ENCODE measurements at regions not wholly inside any gene's neighbourhood (a gene's known extent, or its start where the extent isn't known, plus 50 kb on each side); places are given as distances from the start of the nearest gene placed in this dataset.

DNA sequence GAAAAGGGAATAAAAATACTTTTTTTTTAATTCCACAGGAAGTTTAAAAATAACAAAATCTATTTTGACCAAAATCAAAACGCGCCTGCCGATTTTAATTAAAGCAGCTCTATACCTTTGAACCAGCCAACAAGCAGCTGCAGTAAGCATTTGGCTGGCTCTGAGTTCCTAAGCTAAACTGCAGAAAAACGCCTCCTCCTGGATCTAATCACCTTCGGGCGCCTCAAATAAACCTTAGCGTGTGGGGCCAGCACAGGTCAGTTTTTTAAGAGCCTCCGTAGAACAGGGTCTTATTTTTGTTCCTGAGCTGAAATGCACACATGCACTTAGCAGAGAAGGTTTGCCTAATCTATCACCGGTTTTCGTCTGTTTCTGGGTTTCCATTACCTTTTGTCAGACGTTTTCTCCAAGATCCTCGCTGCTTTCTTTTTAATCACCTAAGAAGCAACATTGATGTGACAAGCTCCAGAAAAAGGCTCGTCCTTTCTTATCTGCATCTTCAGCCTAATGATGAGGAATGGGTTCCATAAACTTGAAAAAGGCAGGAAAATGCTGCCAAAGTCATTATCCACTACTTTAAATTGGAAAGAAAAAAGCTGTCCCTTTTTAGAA, 64.7 kb upstream of the HNRNPA3 start:
- no peaks in the 10 kb centered on the region for H3F3A ChIP-seq (ENCODE audit: low read length, unreplicated experiment)
- H3K27me3 ChIP-seq (ENCODE audit: low read length): peaks cover 46% of the 10 kb centered on the region
- no peak overlapping the region for H3K9ac ChIP-seq (ENCODE audit: low read length)
- H3K4me1 ChIP-seq (ENCODE audit: insufficient read depth, low read length): peaks cover 9% of the 10 kb centered on the region; the same call in 1 of the 2 replicates
- DNase-seq (peak; percentile 10), ATAC-seq (no peak)
- TF ChIP-seq EZH2 (IDR thresholded peaks at IDR 0.05; ENCODE audit: low read length, unreplicated experiment): no peak
- no peak for TF ChIP-seq CTCF (conservative IDR thresholded peaks at IDR 0.05; ENCODE audit: low read depth, low read length)
- TF ChIP-seq EZH2phosphoT487 (IDR thresholded peaks at IDR 0.05; ENCODE audit: borderline replicate concordance, low read length): no peak
- H2AFZ ChIP-seq (ENCODE audit: low read length): peak overlapping the region; percentile 81; the same call in 1 of the 2 replicates
- no peaks in the 10 kb centered on the region for H3K79me2 ChIP-seq (ENCODE audit: low read length)
- no peaks in the 10 kb centered on the region for H4K20me1 ChIP-seq (ENCODE audit: low read length)
- POLR2A ChIA-PET (ENCODE audit: unreplicated experiment): interaction anchor here (0.6 kb wide), 1 partner anchor 1006 kb away, joined by 5 read pairs; no protein-coding TSS in a partner anchor
- BruUV-seq (replicated peaks): no TSS peak
- H3K9me2 ChIP-seq (replicated peaks; ENCODE audit: low read length): no peaks in the 10 kb centered on the region
- no peak overlapping the region for H3K27ac ChIP-seq (ENCODE audit: low read length)
- peak overlapping the region; percentile 89 for H3K4me2 ChIP-seq (ENCODE audit: low read length)
- CTCF ChIA-PET: interaction anchor here (0.6 to 1.3 kb wide), 4 partner anchors 169 to 1051 kb away, joined by 3 to 8 read pairs (median 4); no protein-coding TSS in a partner anchor
- H3K9me3 ChIP-seq (ENCODE audit: low read length): no peaks in the 10 kb centered on the region
- no peaks in the 10 kb centered on the region for H3K36me3 ChIP-seq (ENCODE audit: low read depth, low read length)
- intact Hi-C loops (cut with micrococcal nuclease): loop anchor here (1.0 to 10.0 kb wide), 8 partner anchors 123 to 1036 kb away; no protein-coding TSS in a partner anchor
- peak overlapping the region; percentile 62 for H3K4me3 ChIP-seq (ENCODE audit: low read length)

DNA sequence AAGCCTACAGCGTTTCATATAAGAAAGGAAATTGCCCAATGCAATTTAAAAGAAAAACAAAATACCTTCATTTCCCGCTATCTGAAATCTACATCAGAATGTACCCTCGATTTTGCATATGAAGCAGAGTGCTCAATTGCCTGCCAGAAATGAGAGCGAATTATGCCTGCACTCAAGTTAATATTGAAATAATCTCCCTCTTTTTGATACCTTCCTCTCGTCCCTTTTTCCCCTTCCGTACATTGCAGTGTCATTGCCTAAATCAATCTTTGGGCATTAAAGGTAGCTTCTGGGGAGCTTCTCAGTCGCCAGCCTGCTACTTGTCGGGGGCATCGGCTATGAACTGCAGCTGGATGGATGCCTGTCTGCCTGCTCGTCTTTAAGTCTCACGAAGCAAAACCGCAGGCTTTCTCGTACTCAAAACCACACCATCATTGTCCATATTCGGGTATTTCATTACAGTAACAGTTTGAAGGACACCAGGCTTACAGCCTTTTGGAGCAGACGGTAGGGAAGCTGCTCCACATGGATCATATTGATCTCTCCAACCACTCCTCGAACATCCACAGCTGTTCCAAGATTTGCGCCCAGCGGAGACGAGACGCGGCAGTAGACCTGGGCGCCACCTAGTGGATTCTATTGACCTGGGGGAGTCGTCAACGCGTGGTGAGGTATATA, 64.0 kb upstream of the HNRNPA3 start:
- no peak; the same call in 1 of the 2 replicates for TF ChIP-seq EZH2phosphoT487 (IDR thresholded peaks at IDR 0.05; ENCODE audit: borderline replicate concordance, low read length)
- peak; percentile 95 for TF ChIP-seq CTCF (conservative IDR thresholded peaks at IDR 0.05; ENCODE audit: low read depth, low read length)
- no peak for TF ChIP-seq EZH2 (IDR thresholded peaks at IDR 0.05; ENCODE audit: low read length, unreplicated experiment)
- BruUV-seq (replicated peaks): no TSS peak
- POLR2A ChIA-PET (ENCODE audit: unreplicated experiment): interaction anchor here (0.6 kb wide), 2 partner anchors 16 to 1006 kb away, joined by 3 to 5 read pairs; no protein-coding TSS in a partner anchor
- Histone ChIP-seq H3K79me2 (ENCODE audit: low read length) (no peaks in the 10 kb centered on the region), H3K9me2 (replicated peaks; ENCODE audit: low read length) (no peaks in the 10 kb centered on the region), H3K9ac (ENCODE audit: low read length) (no peak overlapping the region), H3K27me3 (ENCODE audit: low read length) (peaks cover 46% of the 10 kb centered on the region), H2AFZ (ENCODE audit: low read length) (peak overlapping the region; percentile 81), H3F3A (ENCODE audit: low read length, unreplicated experiment) (no peaks in the 10 kb centered on the region), H3K9me3 (ENCODE audit: low read length) (no peaks in the 10 kb centered on the region), H3K27ac (ENCODE audit: low read length) (no peak overlapping the region), H3K4me3 (ENCODE audit: low read length) (peak overlapping the region; percentile 62), H4K20me1 (ENCODE audit: low read length) (no peaks in the 10 kb centered on the region), H3K36me3 (ENCODE audit: low read depth, low read length) (no peaks in the 10 kb centered on the region), H3K4me2 (ENCODE audit: low read length) (peak overlapping the region; percentile 89), H3K4me1 (ENCODE audit: insufficient read depth, low read length) (peaks cover 9% of the 10 kb centered on the region; the same call in 1 of the 2 replicates)
- CTCF ChIA-PET: interaction anchor here (0.5 to 1.6 kb wide), 8 partner anchors 16 to 1021 kb away, joined by 3 to 14 read pairs (median 4); no protein-coding TSS in a partner anchor
- intact Hi-C loops (cut with micrococcal nuclease): loop anchor here (2.0 to 10.0 kb wide), 5 partner anchors 124 to 1036 kb away; no protein-coding TSS in a partner anchor
- peak; percentile 88 for DNase-seq
- peak; percentile 99 for ATAC-seq
